IMR-90 (cell line): ENCODE measurements at regions not wholly inside any gene's neighbourhood (a gene's known extent, or its start where the extent isn't known, plus 50 kb on each side); places are given as distances from the start of the nearest gene placed in this dataset.
"Not testable (repeated sequence)": the region's sequence is repeated elsewhere in the genome, so short reads cannot be mapped to it uniquely, and the experiment has no call there.

Experiments used
- ATAC-seq: fragments of 200-7000 bp; cut with Tn5 transposase; 2 replicates; pipeline ENCODE4 v1.9.1; 2020; ENCODE audit warnings: low read depth, mild to moderate bottlenecking, moderate library complexity
- BruUV-seq: library from RNA; stranded (reverse); fragments of 400-500 nt; replicated peaks from 2 replicates; lab custom pipeline; 2021; lab: Mats Ljungman, UMichigan
- CTCF ChIA-PET: fragments of 300-600 bp; formaldehyde crosslinking; extraction: SDS; loops from one replicate; lab custom pipeline; 2021; ENCODE audit warnings: antibody characterized with exemption; lab: Yijun Ruan, JAX
- POLR2A ChIA-PET: fragments of 300-600 bp; sonication (Branson Sonifier 250); formaldehyde crosslinking; loops from one replicate; lab custom pipeline; 2022; ENCODE audit warnings: antibody characterized with exemption; ENCODE audit not compliant: unreplicated experiment; lab: Charles Lee
- DNase-seq: peaks from one replicate; pipeline ENCODE4 v3.0.0; 2013
- H2AFZ ChIP-seq: replicated peaks from 2 replicates; pipeline ENCODE3; 2013; ENCODE audit warnings: low read length, mild to moderate bottlenecking; ENCODE audit not compliant: poor library complexity
- H2AK5ac ChIP-seq: 2 replicates; pipeline ENCODE4 v1.6.1; 2013; ENCODE audit warnings: low read depth, low read length, inconsistent platforms
- H2AK9ac ChIP-seq: replicated peaks from 2 replicates; pipeline ENCODE3; 2013; ENCODE audit warnings: mild to moderate bottlenecking, low read depth, low read length, moderate library complexity; ENCODE audit not compliant: poor library complexity
- H2BK120ac ChIP-seq: 2 replicates; pipeline ENCODE4 v1.6.1; 2013; ENCODE audit warnings: low read depth, low read length, inconsistent platforms
- H2BK15ac ChIP-seq: 3 replicates; pipeline ENCODE4 v1.6.1; 2013; ENCODE audit warnings: low read depth, low read length, inconsistent platforms
- H2BK20ac ChIP-seq: 2 replicates; pipeline ENCODE4 v1.6.1; 2013; ENCODE audit warnings: low read depth, mild to moderate bottlenecking, inconsistent platforms, low read length, moderate library complexity
- H2BK5ac ChIP-seq: 2 replicates; pipeline ENCODE4 v1.6.1; 2013; ENCODE audit warnings: mild to moderate bottlenecking, low read depth, low read length, inconsistent platforms; ENCODE audit not compliant: poor library complexity, severe bottlenecking
- H3K14ac ChIP-seq: replicated peaks from 2 replicates; pipeline ENCODE4 v1.6.1; 2013; ENCODE audit warnings: low read depth, low read length, inconsistent platforms
- H3K18ac ChIP-seq: 2 replicates; pipeline ENCODE4 v1.6.1; 2013; ENCODE audit warnings: low read depth, low read length, control low read depth
- H3K23ac ChIP-seq: 2 replicates; pipeline ENCODE4 v1.6.1; 2013; ENCODE audit warnings: low read depth, low read length, inconsistent platforms
- H3K27ac ChIP-seq: 2 replicates; pipeline ENCODE4 v1.5.1; 2013; ENCODE audit warnings: mild to moderate bottlenecking, control low read depth, low read length; ENCODE audit not compliant: insufficient read depth
- H3K27me3 ChIP-seq: 2 replicates; pipeline ENCODE4 v1.6.1; 2013; ENCODE audit warnings: low read length; ENCODE audit not compliant: control insufficient read depth, insufficient read depth
- H3K36me3 ChIP-seq: 2 replicates; pipeline ENCODE4 v1.6.1; 2013; ENCODE audit warnings: low read length, mixed read lengths; ENCODE audit not compliant: control insufficient read depth, insufficient read depth
- H3K4ac ChIP-seq: 2 replicates; pipeline ENCODE4 v1.6.1; 2013; ENCODE audit warnings: low read depth, low read length, inconsistent platforms
- H3K4me1 ChIP-seq: 2 replicates; pipeline ENCODE4 v1.6.1; 2013; ENCODE audit warnings: low read length, mixed read lengths; ENCODE audit not compliant: control insufficient read depth, insufficient read depth
- H3K4me2 ChIP-seq: 2 replicates; pipeline ENCODE4 v1.6.1; 2013; ENCODE audit warnings: low read depth, mild to moderate bottlenecking, control low read depth, low read length, moderate library complexity
- H3K4me3 ChIP-seq: 2 replicates; pipeline ENCODE4 v1.5.1; 2013; ENCODE audit warnings: low read depth, mild to moderate bottlenecking, control low read depth, low read length, moderate library complexity; ENCODE audit not compliant: insufficient read depth
- H3K56ac ChIP-seq: 2 replicates; pipeline ENCODE4 v1.6.1; 2013; ENCODE audit warnings: low read length, inconsistent platforms; ENCODE audit not compliant: insufficient read depth; ENCODE audit errors: extremely low read depth
- H3K79me1 ChIP-seq, 2 experiments: 2 replicates each; pipeline ENCODE4 v1.6.1; 2013; ENCODE audit warnings: low read length in 2 of 2, inconsistent platforms in 1 of 2, low read depth in 1 of 2
- H3K9ac ChIP-seq: 2 replicates; pipeline ENCODE4 v1.6.1; 2013; ENCODE audit warnings: low read depth, low read length, control low read depth
- H3K9me1 ChIP-seq: 2 replicates; pipeline ENCODE4 v1.6.1; 2013; ENCODE audit warnings: low read length, inconsistent platforms; ENCODE audit not compliant: insufficient read depth
- H3K9me3 ChIP-seq: 2 replicates; pipeline ENCODE4 v1.6.1; 2013; ENCODE audit warnings: low read length; ENCODE audit not compliant: control insufficient read depth, insufficient read depth
- H4K20me1 ChIP-seq: 2 replicates; pipeline ENCODE4 v1.6.1; 2013; ENCODE audit warnings: low read length, inconsistent platforms; ENCODE audit not compliant: insufficient read depth
- H4K5ac ChIP-seq: 2 replicates; pipeline ENCODE4 v1.6.1; 2013; ENCODE audit warnings: mild to moderate bottlenecking, low read depth, low read length, control low read depth
- H4K8ac ChIP-seq, 2 experiments: 2 replicates each; pipeline ENCODE4 v1.6.1; 2013; ENCODE audit warnings: low read depth in 2 of 2, low read length in 2 of 2, control low read depth in 1 of 2, inconsistent platforms in 1 of 2
- H4K91ac ChIP-seq: 2 replicates; pipeline ENCODE4 v1.6.1; 2013; ENCODE audit warnings: low read depth, low read length, inconsistent platforms; ENCODE audit not compliant: insufficient read depth
- WGBS, 2 experiments: methylation state at CpG; one replicate each; pipeline versions ENCODE4 v1.1.5 to v1.1.7; 2013; ENCODE audit warnings: missing lambda C conversion rate in 2 of 2; ENCODE audit not compliant: insufficient read length in 1 of 2; ENCODE audit errors: extremely low coverage in 2 of 2; 5-methylcytosine and 5-hydroxymethylcytosine counted together
- dilution Hi-C: fragments of 300-500 bp; cut with HindIII; formaldehyde crosslinking; loops from one replicate; pipeline ENCODE4 v1.14.3; 2018; ENCODE audit warnings: low sequenced_read_pairs; ENCODE audit not compliant: unreplicated experiment
- in situ Hi-C: fragments of 300-500 bp; cut with MboI; formaldehyde crosslinking; loops from 3 replicates; pipeline ENCODE4 v1.14.3; 2019; ENCODE audit warnings: low sequenced_read_pairs, inconsistent platforms, mixed read lengths
- intact Hi-C: fragments of 100-400 bp; cut with micrococcal nuclease; formaldehyde crosslinking; loops from 2 replicates; pipeline ENCODE4 v1.10.0; 2022

GRCh38 chr14:41421308-41421707 is 185.4 kb upstream of the LRFN5 start:
- H3K9ac ChIP-seq, H3K27ac ChIP-seq, dilution Hi-C loops, DNase-seq, H2AK9ac ChIP-seq, in situ Hi-C loops, H2AFZ ChIP-seq, H3K79me1 ChIP-seq, H4K20me1 ChIP-seq, H3K27me3 ChIP-seq, H3K9me1 ChIP-seq, BruUV-seq, H4K91ac ChIP-seq, H4K8ac ChIP-seq, CTCF ChIA-PET, H2BK20ac ChIP-seq, H3K9me3 ChIP-seq, H3K4me3 ChIP-seq, H3K36me3 ChIP-seq, H3K18ac ChIP-seq, H3K23ac ChIP-seq, H2AK5ac ChIP-seq, H3K14ac ChIP-seq, H3K4me2 ChIP-seq, H3K56ac ChIP-seq, intact Hi-C loops, H3K4ac ChIP-seq, H4K5ac ChIP-seq, H2BK15ac ChIP-seq, H2BK5ac ChIP-seq, ATAC-seq, H2BK120ac ChIP-seq, H3K4me1 ChIP-seq, POLR2A ChIA-PET: not testable (repeated sequence)
- no CpG with 5 or more reads among the region's 6 CpGs for WGBS, 2 experiments
